ENCODE measurements at regions not wholly inside any gene's neighbourhood (a gene's known extent, or its start where the extent isn't known, plus 50 kb on each side); places are given as distances from the start of the nearest gene placed in this dataset.

DNA sequence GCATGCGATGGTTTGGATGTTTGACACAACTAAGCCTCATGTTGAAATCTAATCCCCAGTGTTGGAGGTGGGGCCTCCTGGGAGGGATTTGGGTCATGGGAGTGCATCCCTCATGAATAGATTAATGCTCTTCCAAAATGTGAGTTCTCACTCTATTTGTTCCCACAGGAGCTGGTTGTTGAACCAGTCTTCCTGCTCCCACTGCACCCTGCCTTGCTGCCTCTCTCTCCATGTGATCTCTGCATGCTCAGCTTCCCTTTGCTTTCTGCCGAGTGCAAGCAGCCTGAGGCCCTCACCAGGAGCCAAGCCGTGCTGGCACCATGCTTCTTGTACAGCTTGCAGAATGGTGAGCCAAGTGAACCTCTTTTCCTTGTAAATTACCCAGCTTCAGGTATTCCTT is 206.8 kb downstream of the VAPA start:
- no peaks in the 10 kb centered on the region for H3K36me3 Mint-ChIP-seq (ENCODE audit: low read depth)
- no peak for DNase-seq (ENCODE audit: low spot score)
- peaks cover 48% of the 10 kb centered on the region for H3K4me1 Mint-ChIP-seq (ENCODE audit: low read depth)
- H3K4me3 Mint-ChIP-seq (ENCODE audit: unreplicated experiment), result no peak overlapping the region
- no peaks in the 10 kb centered on the region for H3K27me3 Mint-ChIP-seq (ENCODE audit: low read depth)
- peaks cover 5% of the 10 kb centered on the region for H3K9me3 Mint-ChIP-seq (ENCODE audit: low read depth)
- H3K27ac Mint-ChIP-seq (ENCODE audit: unreplicated experiment), result no peak overlapping the region
- TF ChIP-seq, protein P1, sequence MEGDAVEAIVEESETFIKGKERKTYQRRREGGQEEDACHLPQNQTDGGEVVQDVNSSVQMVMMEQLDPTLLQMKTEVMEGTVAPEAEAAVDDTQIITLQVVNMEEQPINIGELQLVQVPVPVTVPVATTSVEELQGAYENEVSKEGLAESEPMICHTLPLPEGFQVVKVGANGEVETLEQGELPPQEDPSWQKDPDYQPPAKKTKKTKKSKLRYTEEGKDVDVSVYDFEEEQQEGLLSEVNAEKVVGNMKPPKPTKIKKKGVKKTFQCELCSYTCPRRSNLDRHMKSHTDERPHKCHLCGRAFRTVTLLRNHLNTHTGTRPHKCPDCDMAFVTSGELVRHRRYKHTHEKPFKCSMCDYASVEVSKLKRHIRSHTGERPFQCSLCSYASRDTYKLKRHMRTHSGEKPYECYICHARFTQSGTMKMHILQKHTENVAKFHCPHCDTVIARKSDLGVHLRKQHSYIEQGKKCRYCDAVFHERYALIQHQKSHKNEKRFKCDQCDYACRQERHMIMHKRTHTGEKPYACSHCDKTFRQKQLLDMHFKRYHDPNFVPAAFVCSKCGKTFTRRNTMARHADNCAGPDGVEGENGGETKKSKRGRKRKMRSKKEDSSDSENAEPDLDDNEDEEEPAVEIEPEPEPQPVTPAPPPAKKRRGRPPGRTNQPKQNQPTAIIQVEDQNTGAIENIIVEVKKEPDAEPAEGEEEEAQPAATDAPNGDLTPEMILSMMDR (IDR thresholded peaks at IDR 0.05), result no peak

DNA sequence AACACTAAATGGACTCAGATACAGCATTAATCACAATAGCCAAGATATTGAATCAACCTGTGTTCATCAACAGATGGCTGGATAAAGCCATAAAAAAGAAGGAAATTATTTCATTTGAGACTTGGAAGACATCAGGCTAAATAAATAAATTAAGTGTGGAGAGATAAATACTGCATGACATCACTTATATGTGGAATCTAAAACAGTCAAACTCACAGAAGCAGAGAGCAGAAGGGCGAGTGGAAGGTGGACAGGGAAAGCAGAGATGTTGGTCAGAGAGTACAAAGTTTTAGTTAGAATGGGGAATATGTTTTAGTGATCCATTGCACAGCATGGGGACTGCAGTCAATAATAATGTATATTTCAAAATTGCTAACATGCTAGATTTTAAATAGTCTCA is 207.2 kb downstream of the VAPA start:
- Mint-ChIP-seq H3K9me3 (ENCODE audit: low read depth) (peaks cover 5% of the 10 kb centered on the region), H3K27me3 (ENCODE audit: low read depth) (no peaks in the 10 kb centered on the region), H3K27ac (ENCODE audit: unreplicated experiment) (no peak overlapping the region), H3K36me3 (ENCODE audit: low read depth) (no peaks in the 10 kb centered on the region), H3K4me1 (ENCODE audit: low read depth) (peaks cover 50% of the 10 kb centered on the region), H3K4me3 (ENCODE audit: unreplicated experiment) (no peak overlapping the region)
- DNase-seq (ENCODE audit: low spot score), result no peak
- TF ChIP-seq, protein P1 (IDR thresholded peaks at IDR 0.05), result no peak

DNA sequence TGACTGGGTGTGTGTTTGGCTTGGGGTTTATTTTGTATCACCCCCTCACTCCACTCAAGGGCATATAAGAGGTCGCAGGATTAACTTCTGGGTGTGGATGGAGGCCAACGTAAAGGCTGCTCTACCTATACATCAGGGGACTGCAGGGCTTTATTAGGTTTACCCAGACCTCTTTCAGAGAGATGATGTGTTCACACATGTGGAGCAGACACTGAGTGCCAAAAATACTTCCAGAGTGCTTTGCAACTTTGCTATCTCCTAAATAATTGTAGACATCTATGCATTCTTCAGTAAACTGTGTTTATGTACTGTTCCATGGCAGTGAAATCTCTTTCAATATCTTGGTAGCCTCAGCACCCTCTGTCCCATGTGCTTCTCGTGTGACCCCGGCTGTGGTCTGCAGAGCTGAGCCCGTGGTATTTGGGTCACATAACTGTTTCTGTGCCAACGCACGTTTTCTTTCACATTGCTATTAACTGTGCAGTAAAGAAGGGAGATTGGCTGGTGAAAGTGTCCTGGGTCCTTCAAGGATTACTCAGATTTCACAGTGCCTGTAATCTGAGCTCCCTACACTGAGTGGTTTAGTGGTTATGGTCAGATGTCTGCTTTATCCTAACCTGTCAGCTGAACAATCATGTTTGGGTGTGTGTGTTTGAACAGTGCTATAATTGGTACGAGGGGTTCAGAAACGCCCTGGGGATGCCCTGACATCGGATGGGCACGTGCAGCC is 208.1 kb downstream of the VAPA start:
- H3K36me3 Mint-ChIP-seq (ENCODE audit: low read depth), result no peaks in the 10 kb centered on the region
- H3K27ac Mint-ChIP-seq (ENCODE audit: unreplicated experiment), result peak overlapping the region; percentile 80
- peaks cover 50% of the 10 kb centered on the region for H3K4me1 Mint-ChIP-seq (ENCODE audit: low read depth)
- no peaks in the 10 kb centered on the region for H3K27me3 Mint-ChIP-seq (ENCODE audit: low read depth)
- no peak overlapping the region for H3K4me3 Mint-ChIP-seq (ENCODE audit: unreplicated experiment)
- H3K9me3 Mint-ChIP-seq (ENCODE audit: low read depth), result peaks cover 5% of the 10 kb centered on the region
- DNase-seq (ENCODE audit: low spot score), result no peak
- TF ChIP-seq, protein P1 (IDR thresholded peaks at IDR 0.05), result no peak

DNA sequence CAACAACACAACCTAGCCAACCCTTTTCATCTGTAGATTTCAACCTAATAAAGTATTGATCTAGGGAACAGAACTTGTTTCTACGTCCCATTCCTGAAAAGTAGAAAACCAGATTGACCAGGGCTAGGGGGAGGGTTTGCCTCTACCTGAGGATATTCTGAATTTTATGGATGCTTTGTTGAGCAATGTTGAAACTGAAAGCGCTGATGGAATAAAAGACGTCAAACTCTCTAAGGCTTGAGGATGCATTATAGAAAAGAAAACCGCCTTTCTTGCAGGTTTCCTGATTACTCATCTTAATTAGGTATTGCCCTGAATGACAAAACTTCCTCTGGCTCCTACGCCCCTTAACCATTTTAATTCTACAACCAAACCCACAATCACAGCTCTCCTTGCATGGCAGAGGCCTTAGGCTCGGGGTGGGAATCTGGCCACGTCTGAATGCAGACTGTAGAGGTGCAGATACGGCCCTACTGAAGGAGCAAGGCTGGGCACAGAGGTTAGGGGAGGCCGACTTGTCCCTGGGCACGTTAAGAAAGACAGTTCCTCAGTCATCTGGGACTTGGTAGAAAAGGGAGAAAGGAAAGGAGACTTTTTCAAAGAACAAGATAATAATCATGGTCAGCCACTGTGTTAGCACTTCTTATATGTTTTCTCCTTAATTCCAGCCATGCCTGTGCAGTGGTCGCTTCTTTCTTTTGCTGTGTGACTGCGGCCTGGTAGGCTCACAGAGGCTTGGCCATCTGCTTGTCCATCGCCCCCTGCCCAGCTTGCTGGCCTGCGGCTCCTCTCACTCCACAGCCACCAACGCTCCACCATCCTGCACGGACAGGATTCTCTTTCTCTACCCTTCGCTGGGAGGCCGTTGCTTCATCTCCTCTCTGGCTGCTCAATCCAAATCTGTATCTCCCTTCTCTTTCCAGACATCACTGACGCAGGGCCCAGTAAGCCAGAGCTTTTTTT is 209.5 kb downstream of the VAPA start:
- H3K27me3 Mint-ChIP-seq (ENCODE audit: low read depth), result peaks cover 2% of the 10 kb centered on the region
- H3K36me3 Mint-ChIP-seq (ENCODE audit: low read depth), result no peaks in the 10 kb centered on the region
- no peak for DNase-seq (ENCODE audit: low spot score)
- H3K4me1 Mint-ChIP-seq (ENCODE audit: low read depth), result peaks cover 50% of the 10 kb centered on the region
- TF ChIP-seq, protein P1 (IDR thresholded peaks at IDR 0.05), result no peak
- H3K9me3 Mint-ChIP-seq (ENCODE audit: low read depth), result peaks cover 5% of the 10 kb centered on the region
- H3K27ac Mint-ChIP-seq (ENCODE audit: unreplicated experiment), result peak overlapping the region; percentile 32
- no peak overlapping the region for H3K4me3 Mint-ChIP-seq (ENCODE audit: unreplicated experiment)

DNA sequence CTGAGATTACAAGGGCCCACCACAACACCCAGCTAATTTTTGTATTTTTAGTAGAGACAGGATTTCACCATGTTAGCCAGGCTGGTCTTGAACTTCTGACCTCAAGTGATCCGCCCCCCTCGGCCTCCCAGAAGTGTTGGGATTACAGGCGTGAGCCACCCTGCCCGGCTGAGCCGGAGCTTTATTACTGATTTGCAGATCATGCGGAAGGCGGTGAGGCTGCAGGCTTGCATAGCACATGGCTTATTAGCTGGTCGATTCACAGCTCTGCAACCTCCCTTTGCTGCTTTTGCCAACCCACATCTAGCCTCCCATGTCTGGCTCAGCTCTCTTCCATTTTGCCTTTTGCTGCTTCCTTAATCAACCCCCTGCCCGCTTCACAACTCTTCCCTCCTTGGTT is 210.3 kb downstream of the VAPA start:
- Mint-ChIP-seq H3K4me3 (ENCODE audit: unreplicated experiment) (no peak overlapping the region), H3K36me3 (ENCODE audit: low read depth) (no peaks in the 10 kb centered on the region), H3K9me3 (ENCODE audit: low read depth) (peaks cover 2% of the 10 kb centered on the region), H3K27me3 (ENCODE audit: low read depth) (peaks cover 3% of the 10 kb centered on the region), H3K4me1 (ENCODE audit: low read depth) (peaks cover 50% of the 10 kb centered on the region), H3K27ac (ENCODE audit: unreplicated experiment) (peak overlapping the region; percentile 17)
- TF ChIP-seq, protein P1 (IDR thresholded peaks at IDR 0.05), result no peak
- DNase-seq (ENCODE audit: low spot score), result no peak

Data from chondrocyte (in vitro differentiated cells).